Thoracic aorta (tissue), 2 donors: ENCODE measurements at regions not wholly inside any gene's neighbourhood (a gene's known extent, or its start where the extent isn't known, plus 50 kb on each side); places are given as distances from the start of the nearest gene placed in this dataset.

ENCODE experiments used
- ATAC-seq: fragments of 150-250 bp; one replicate; pipeline ENCODE4 v1.8.0; 2017; ENCODE audit warnings: low read depth; ENCODE audit not compliant: insufficient number of reproducible peaks, low FRiP score
- DNase-seq: peaks from one replicate; pipeline ENCODE4 v3.0.0-alpha.2; 2020; ENCODE audit warnings: low spot score
- H3K27ac ChIP-seq, 2 donors: fragments of 200-600 bp; sonication (generic); 1 replicate in 1 of 2; 2 replicates in 1 of 2; pipeline ENCODE4 v1.5.1; 2016; ENCODE audit warnings: mild to moderate bottlenecking in 2 of 2, moderate library complexity in 2 of 2
- H3K27me3 ChIP-seq: fragments of 200-600 bp; sonication (generic); replicated peaks from 2 replicates; pipeline ENCODE4 v1.6.0; 2016; ENCODE audit warnings: mild to moderate bottlenecking; ENCODE audit not compliant: insufficient read depth
- H3K36me3 ChIP-seq: fragments of 200-600 bp; sonication (generic); one replicate; pipeline ENCODE4 v1.5.1; 2016
- H3K4me1 ChIP-seq, 2 donors: fragments of 200-600 bp; sonication (generic); 1 replicate in 1 of 2; 2 replicates in 1 of 2; pipeline versions ENCODE4 v1.5.1 to v1.6.0; 2016; ENCODE audit warnings: low read depth in 2 of 2, mild to moderate bottlenecking in 1 of 2; ENCODE audit not compliant: control insufficient read depth in 1 of 2
- H3K4me3 ChIP-seq: fragments of 200-600 bp; sonication (generic); 2 replicates; pipeline ENCODE4 v1.5.1; 2016; ENCODE audit warnings: mild to moderate bottlenecking
- H3K9me3 ChIP-seq: fragments of 200-600 bp; sonication (generic); 2 replicates; pipeline ENCODE4 v1.5.1; 2016
- TF ChIP-seq, protein P1 (sequence below): fragments of 200-600 bp; sonication (generic); IDR thresholded peaks from one replicate; pipeline ENCODE4 v1.5.1; 2019; ENCODE audit warnings: antibody characterized with exemption

DNA sequence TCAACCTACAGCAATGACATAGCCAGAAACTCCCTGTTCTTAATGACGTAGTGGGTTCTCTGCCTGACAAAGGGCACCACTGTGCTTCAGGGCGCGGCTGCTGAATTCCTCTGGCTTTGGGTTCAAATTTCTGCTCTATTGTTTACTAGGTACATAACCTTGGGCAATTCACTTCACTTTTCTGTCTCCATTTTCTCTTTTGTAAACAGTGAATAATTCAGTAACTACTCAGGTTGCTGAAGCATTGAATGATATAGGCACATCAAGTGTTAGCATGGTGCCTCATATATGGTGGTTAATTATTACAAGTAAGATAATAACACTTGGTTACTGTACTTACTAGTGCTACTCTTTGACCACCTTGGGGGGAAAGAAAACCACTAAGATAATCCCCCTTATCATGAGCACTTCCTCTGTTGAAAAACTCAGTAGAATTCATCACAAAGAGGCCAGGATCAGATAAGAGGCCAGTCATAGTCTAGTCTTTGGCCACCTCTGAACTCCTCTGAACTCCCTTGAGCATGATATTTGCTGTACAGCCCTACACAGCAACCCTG, 92.0 kb upstream of the AHR start:
- ATAC-seq (no peak), DNase-seq (no peak)
- H3K9me3 ChIP-seq: no peaks in the 10 kb centered on the region
- H3K27ac ChIP-seq: no peak overlapping the region
- H3K27me3 ChIP-seq: no peaks in the 10 kb centered on the region
- TF ChIP-seq, protein P1, sequence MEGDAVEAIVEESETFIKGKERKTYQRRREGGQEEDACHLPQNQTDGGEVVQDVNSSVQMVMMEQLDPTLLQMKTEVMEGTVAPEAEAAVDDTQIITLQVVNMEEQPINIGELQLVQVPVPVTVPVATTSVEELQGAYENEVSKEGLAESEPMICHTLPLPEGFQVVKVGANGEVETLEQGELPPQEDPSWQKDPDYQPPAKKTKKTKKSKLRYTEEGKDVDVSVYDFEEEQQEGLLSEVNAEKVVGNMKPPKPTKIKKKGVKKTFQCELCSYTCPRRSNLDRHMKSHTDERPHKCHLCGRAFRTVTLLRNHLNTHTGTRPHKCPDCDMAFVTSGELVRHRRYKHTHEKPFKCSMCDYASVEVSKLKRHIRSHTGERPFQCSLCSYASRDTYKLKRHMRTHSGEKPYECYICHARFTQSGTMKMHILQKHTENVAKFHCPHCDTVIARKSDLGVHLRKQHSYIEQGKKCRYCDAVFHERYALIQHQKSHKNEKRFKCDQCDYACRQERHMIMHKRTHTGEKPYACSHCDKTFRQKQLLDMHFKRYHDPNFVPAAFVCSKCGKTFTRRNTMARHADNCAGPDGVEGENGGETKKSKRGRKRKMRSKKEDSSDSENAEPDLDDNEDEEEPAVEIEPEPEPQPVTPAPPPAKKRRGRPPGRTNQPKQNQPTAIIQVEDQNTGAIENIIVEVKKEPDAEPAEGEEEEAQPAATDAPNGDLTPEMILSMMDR: no peak
- no peaks in the 10 kb centered on the region for H3K36me3 ChIP-seq
- peaks cover 2 to 3% of the 10 kb centered on the region in 2 donors for H3K4me1 ChIP-seq
- no peak overlapping the region for H3K4me3 ChIP-seq

DNA sequence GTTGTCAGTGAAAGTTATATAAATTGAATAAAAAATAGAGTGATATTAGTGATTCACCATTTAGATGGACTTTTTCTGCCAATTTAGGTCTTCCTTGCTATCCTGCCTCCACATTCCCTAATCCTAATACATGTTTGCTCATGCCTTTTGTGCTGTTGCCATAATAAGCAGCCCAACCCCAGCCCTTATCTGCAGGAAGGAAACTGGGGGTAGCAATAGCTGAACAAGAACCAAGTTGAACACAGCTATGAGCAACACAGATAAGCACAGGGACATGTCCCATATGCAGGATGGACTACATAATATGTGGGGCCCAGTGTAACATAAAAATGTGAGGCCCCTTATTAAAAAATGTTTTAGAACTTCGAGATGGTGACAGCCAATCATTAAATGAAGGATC, 91.2 kb upstream of the AHR start:
- Histone ChIP-seq H3K27ac (no peak overlapping the region), H3K9me3 (no peaks in the 10 kb centered on the region), H3K4me3 (no peak overlapping the region), H3K4me1 (peaks cover 2 to 3% of the 10 kb centered on the region in 2 donors), H3K27me3 (no peaks in the 10 kb centered on the region), H3K36me3 (no peaks in the 10 kb centered on the region)
- no peak for ATAC-seq
- TF ChIP-seq, protein P1: no peak
- no peak for DNase-seq

DNA sequence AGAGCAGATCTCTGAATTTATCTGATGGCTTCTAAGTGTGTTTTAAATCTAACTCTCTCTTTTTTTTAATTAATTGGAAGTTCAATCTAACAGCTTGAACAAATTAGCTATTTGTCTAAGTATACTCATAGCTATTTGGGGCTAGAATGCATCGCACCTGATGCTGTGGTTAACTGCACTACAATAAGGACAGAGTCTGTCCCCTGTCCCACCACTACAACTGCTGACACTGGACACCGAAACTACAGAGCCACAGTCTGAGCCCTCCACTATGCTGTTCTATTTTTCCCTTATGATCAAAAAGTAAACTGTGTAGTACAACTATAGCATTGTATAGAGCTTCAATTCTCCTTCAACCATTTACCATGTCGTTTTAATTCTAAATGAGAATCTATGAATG, 89.4 kb upstream of the AHR start:
- TF ChIP-seq, protein P1: no peak
- H3K4me3 ChIP-seq: no peak overlapping the region

DNA sequence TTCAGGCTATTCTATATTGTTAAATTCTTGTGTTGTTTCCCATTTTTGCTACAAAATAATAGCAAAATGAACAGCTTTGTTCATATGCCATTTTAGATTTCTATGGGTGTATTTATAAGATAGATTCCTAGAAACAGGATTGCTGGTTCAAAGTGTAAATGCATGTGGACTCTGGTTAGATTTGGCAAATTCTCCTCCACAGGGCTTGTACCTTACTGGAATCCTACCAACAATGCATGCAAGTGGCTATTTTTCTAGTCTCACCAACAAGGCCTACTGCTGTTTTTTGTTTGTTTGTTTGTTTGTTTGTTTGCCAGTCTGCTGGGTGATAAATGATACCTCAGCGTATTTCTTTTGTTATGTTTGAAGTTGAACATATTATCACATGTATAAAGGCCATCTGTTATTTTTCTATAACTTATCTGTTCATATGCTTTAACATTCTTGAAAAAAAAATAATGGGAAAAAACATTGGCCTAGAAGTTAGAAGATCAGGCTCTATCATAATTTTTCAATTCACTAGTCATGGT, 87.1 kb upstream of the AHR start:
- Histone ChIP-seq H3K4me1 (peaks cover 2 to 3% of the 10 kb centered on the region in 2 donors), H3K9me3 (no peaks in the 10 kb centered on the region), H3K27me3 (no peaks in the 10 kb centered on the region), H3K4me3 (no peak overlapping the region), H3K27ac (no peak overlapping the region), H3K36me3 (no peaks in the 10 kb centered on the region)
- TF ChIP-seq, protein P1: no peak
- no peak for DNase-seq
- no peak for ATAC-seq

More for the DNA sequence above, 89.4 kb upstream of the AHR start:
- Histone ChIP-seq H3K27me3 (no peaks in the 10 kb centered on the region), H3K9me3 (no peaks in the 10 kb centered on the region), H3K27ac (no peak overlapping the region), H3K4me1 (peaks cover 2 to 3% of the 10 kb centered on the region in 2 donors), H3K36me3 (no peaks in the 10 kb centered on the region)
- DNase-seq (no peak), ATAC-seq (no peak)

DNA sequence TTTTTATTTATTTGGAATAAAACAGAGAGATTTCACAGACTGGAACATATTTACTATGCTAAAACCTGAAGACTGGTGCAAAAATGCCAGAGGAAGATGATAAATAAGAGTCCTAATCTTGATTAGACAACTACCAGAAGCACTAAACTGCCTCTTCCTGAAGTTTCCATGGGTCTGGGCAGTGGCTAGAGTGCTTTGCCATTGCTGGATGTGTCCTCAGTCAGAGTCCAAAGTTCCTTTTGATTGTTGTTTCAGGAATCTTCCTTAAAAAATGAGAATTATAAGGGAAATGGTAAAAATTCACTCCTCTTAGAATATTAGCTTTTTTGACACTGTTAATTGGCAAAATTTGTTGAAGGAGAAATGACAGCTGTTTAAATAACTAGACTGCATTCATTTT, 86.3 kb upstream of the AHR start:
- DNase-seq: no peak
- Histone ChIP-seq H3K36me3 (no peaks in the 10 kb centered on the region), H3K9me3 (no peaks in the 10 kb centered on the region), H3K27ac (no peak overlapping the region), H3K27me3 (no peaks in the 10 kb centered on the region), H3K4me3 (no peak overlapping the region), H3K4me1 (peaks cover 2% of the 10 kb centered on the region in 2 donors)
- TF ChIP-seq, protein P1: no peak
- no peak for ATAC-seq
